D721Med (cell line): ENCODE measurements at regions not wholly inside any gene's neighbourhood (a gene's known extent, or its start where the extent isn't known, plus 50 kb on each side); places are given as distances from the start of the nearest gene placed in this dataset.

ENCODE experiments used
- DNase-seq: peaks from one replicate; pipeline ENCODE4 v3.0.0; 2011; ENCODE audit warnings: low spot score; ENCODE audit not compliant: insufficient read length
- FAIRE-seq: peaks from 2 replicates; lab custom pipeline; 2011; peaks lifted over from hg19 to GRCh38; lab: Jason Lieb, UNC
- TF ChIP-seq, protein P1 (sequence below): IDR thresholded peaks from 2 replicates; pipeline ENCODE4 v1.5.1; 2012; ENCODE audit warnings: mild to moderate bottlenecking, control low read depth; ENCODE audit not compliant: insufficient read depth; ENCODE audit errors: missing control alignments

DNA sequence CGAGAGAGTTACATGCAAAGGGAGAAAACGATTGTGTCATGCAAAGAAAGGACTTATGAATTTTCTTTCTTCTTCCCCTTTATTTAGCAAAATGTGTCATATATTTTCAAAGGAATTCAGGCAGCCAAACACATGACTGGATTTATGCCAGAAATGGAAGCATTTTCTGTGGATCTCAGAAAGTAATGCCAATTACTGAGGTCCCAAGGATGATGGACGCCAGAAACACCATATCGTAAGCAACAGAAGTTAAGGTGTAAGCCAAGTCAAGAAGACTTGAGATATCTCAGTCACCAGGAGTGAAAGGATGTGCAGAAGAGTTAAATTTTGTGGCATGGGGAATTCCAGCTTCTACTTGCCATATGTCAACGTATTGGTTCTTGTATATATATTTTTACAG lies 255.1 kb downstream of the GBA3 start:
- TF ChIP-seq, protein P1, sequence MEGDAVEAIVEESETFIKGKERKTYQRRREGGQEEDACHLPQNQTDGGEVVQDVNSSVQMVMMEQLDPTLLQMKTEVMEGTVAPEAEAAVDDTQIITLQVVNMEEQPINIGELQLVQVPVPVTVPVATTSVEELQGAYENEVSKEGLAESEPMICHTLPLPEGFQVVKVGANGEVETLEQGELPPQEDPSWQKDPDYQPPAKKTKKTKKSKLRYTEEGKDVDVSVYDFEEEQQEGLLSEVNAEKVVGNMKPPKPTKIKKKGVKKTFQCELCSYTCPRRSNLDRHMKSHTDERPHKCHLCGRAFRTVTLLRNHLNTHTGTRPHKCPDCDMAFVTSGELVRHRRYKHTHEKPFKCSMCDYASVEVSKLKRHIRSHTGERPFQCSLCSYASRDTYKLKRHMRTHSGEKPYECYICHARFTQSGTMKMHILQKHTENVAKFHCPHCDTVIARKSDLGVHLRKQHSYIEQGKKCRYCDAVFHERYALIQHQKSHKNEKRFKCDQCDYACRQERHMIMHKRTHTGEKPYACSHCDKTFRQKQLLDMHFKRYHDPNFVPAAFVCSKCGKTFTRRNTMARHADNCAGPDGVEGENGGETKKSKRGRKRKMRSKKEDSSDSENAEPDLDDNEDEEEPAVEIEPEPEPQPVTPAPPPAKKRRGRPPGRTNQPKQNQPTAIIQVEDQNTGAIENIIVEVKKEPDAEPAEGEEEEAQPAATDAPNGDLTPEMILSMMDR = no peak
- DNase-seq = no peak
- FAIRE-seq = no peak

DNA sequence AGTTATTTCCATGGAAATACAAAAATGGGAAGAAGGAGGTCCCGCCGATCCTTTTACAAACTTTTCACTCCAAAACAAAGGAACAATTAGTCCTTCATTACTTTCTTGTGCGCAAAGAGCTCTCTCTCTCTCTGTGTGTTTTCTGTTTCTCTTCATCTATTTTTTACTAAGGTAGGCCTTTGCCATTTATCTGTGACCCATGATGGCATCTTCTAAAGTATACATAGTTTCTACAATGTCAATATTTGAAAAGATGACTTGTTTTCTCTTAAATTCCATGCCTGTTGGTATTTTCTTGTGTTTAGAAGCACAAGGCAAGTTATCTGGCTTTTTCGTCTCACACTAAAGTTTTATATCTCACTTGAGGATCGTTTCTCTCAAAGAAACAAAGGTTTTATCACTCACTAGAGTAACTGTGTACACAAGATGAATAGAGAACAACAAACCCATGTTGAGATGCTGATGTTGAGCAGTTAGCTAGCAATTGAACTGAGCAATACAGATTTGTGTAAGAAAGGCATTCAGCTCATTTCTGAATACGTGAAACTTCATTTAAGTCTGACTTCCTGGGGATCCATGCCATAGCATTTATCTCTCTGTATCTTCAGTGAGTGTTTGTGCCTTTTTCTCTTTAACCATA lies 250.3 kb downstream of the GBA3 start:
- no peak for FAIRE-seq
- DNase-seq = no peak
- TF ChIP-seq, protein P1 = no peak

DNA sequence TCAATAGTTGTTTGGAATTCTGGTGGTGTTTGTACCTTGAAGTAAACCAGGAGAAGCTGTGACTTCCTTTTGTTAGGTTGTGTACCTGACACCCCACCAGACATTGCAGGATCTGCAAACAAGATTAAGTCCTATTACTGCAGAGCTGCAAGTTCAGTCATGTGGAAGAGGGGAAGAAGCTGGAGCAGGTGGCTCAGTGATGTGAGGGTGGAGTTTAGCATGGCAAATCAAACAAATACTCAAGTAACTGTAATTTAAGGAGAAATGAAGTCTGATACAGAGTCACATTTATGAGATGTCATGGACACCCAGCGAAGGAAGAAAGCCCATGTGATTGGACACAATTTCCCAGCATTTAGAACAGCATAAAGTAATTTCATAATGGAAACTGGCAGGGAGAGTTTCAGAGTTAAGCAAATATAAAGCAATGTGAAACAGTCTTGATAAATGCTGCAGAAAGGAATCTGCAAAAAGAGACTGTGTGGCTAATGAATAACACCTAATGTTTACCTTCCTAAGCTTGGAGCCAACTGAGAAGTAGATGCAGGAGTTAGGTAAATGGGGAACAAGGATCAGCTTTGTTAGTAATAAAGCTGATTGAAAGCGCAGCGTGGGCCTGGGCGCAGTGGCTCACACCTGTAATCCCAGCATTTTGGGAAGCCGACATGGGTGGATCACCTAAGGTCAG lies 249.1 kb downstream of the GBA3 start:
- DNase-seq (no peak), FAIRE-seq (no peak)
- TF ChIP-seq, protein P1 = no peak

DNA sequence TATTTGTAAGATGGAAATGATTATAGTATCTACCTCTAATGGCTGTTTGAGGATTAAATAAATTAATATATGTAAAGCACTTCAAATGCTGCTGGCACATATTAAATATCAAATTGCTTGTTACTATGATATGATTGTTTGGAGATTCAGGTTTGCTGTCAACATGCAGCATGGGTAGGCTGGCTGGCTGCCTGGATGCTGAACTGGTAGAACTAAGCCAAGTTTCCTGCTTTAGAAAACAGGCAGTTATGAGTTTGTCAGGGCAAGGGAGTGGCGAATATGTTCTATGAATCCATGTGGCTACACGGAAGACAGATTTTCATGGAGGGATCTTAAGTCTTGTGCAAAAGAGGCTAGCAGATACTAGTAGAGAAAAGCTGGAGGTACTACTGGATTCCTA lies 239.6 kb downstream of the GBA3 start:
- FAIRE-seq (no peak), DNase-seq (no peak)
- TF ChIP-seq, protein P1 = no peak

DNA sequence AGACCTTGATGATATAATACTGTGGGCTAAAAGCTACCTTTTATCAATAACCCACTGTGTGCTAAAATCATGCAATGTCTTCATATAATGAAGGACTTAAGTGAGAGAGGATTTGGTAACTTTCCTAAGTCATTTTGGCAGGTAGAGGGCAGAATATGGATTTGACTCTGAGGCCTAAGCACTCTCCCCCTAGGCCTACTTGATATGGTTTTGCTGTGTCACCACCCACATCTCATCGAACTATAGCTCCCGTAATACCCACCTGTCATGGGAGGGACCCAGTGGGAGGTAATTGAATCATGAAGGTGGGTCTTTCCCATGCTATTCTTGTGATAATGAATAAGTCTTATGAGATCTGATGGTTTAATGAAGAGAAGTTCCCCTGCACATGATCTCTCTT lies 229.7 kb downstream of the GBA3 start:
- TF ChIP-seq, protein P1 = no peak
- DNase-seq = no peak
- FAIRE-seq = no peak

DNA sequence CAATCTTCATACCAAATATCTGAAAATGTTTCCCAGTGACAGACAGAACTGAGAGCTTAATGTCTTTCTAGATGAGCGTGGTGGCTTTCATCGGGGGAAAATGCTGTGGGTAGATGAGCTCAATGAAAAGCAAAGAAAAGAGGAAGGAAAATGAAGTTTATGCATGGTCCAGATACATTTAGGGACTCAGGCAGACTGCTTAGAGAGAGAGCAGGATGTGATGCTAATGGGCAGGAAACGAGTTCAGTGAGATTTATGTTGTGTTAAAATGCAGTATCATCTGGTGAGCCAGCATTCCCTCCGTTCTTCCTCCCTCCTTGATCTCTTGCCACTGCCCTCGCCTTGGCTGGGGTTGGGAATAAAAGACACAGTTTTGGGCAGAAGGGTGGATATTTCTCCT lies 229.2 kb downstream of the GBA3 start:
- TF ChIP-seq, protein P1 = no peak
- FAIRE-seq = no peak
- no peak for DNase-seq

DNA sequence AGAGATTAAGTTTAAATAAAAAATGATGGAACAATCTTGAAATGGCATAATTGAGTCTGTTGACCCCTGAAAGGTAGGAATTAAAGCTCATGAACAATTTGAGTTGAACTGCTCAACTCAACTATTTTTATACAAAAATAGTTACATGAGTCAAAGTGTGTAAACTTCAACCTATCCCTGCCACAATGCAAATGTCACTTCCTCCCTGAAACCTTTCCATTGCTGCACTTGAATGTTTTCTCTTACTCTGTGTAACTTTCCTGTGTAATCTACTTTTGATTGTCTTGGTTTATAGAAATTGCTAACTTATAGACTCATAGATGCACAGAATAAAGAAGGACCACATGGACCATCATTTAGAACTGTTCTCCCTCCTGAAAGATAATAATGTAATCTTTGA lies 218.5 kb downstream of the GBA3 start:
- TF ChIP-seq, protein P1 = no peak
- no peak for FAIRE-seq
- DNase-seq = no peak
